ENCODE measurements at regions not wholly inside any gene's neighbourhood (a gene's known extent, or its start where the extent isn't known, plus 50 kb on each side); places are given as distances from the start of the nearest gene placed in this dataset.

DNA sequence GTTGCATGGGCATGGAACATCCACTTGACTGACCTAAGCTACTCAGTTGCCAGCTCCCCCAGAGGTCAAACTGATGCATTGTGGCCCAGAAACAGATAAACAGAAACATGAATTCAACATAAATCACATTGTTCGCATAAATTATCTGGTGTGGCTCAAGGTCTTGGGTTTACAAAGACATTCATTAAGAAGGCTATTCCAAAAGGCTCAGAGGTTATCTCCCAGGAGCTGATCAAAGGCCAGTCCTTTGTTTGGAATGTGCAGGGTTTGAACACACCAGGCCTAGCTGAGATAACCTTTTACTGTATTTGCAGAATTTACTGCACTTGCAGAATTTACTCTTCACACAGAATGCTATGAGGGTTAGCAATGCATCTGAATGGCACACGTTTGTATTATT lies 96.4 kb upstream of the DCD start:
- CTCF ChIA-PET, result interaction anchor here (0.6 kb wide), 1 partner anchor 217 kb away, joined by 3 read pairs; no protein-coding TSS in a partner anchor
- POLR2A ChIA-PET, result no interaction called here
- TF ChIP-seq SP1 (IDR thresholded peaks at IDR 0.05) (no peak), FOXK2 (IDR thresholded peaks at IDR 0.05) (no peak), L3MBTL2 (conservative IDR thresholded peaks at IDR 0.05) (no peak), BHLHE40 (IDR thresholded peaks at IDR 0.05; ENCODE audit: borderline replicate concordance) (no peak), SUZ12 (IDR thresholded peaks at IDR 0.05) (no peak), ARNT (IDR thresholded peaks at IDR 0.05) (no peak), HDGF (IDR thresholded peaks at IDR 0.05; ENCODE audit: borderline replicate concordance) (no peak), ELF4 (IDR thresholded peaks at IDR 0.05) (no peak), FOXM1 (IDR thresholded peaks at IDR 0.05; ENCODE audit: borderline replicate concordance) (no peak), ZNF384 (IDR thresholded peaks at IDR 0.05) (no peak)
- no peak for DNase-seq (ENCODE audit: extremely low spot score)

DNA sequence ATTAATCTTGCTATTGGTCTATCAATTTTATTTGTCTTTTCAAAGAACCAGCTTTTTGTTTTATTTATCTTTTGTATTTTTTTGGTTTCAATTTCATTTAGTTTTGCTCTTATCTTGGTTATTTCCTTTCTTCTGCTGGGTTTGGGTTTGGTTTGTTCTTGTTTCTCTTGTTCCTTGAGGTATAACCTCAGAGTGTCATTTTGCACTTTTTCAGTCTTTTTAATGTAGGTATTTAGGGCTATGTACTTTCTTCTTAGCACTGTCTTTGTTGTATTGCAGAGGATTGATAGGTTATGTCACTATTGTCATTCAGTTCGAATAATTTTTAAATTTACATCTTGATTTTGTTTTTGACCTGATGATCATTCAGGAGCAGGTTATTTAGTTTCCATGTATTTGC lies 92.7 kb upstream of the DCD start:
- DNase-seq (ENCODE audit: extremely low spot score), result no peak
- CTCF ChIA-PET, result no interaction called here

DNA sequence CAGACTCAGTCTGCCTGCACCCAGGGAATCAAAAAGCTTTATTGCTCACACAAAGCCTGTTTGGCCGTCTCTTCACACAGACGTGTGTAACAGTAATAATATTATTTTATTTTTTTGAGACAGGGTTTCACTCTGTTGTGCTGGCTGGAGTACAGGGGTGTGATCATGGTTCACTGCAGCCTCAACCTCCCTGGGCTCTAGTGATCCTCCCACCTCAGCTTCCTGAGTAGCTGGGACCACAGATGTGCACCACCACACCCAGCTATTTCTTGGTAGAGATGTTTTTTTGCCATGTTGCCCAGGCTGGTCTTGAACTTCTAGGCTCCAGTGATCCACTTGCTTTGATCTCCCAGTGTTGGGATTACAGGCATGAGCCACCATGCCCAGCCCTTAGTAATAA lies 88.4 kb upstream of the DCD start:
- TF ChIP-seq L3MBTL2 (conservative IDR thresholded peaks at IDR 0.05) (no peak), FOXK2 (IDR thresholded peaks at IDR 0.05) (no peak), FOXM1 (IDR thresholded peaks at IDR 0.05; ENCODE audit: borderline replicate concordance) (no peak), CTBP1 (IDR thresholded peaks at IDR 0.05; ENCODE audit: borderline replicate concordance) (no peak), SUZ12 (IDR thresholded peaks at IDR 0.05) (no peak), HDGF (IDR thresholded peaks at IDR 0.05; ENCODE audit: borderline replicate concordance) (no peak), ZNF384 (IDR thresholded peaks at IDR 0.05) (no peak)
- no peak for DNase-seq (ENCODE audit: extremely low spot score)
- ChIA-PET CTCF (no interaction called here), POLR2A (no interaction called here)

More for the DNA sequence above, 92.7 kb upstream of the DCD start:
- TF ChIP-seq BHLHE40 (IDR thresholded peaks at IDR 0.05; ENCODE audit: borderline replicate concordance), result no peak
- TF ChIP-seq ELF4 (IDR thresholded peaks at IDR 0.05), result no peak
- TF ChIP-seq FOXM1 (IDR thresholded peaks at IDR 0.05; ENCODE audit: borderline replicate concordance), result no peak
- POLR2A ChIA-PET, result no interaction called here

DNA sequence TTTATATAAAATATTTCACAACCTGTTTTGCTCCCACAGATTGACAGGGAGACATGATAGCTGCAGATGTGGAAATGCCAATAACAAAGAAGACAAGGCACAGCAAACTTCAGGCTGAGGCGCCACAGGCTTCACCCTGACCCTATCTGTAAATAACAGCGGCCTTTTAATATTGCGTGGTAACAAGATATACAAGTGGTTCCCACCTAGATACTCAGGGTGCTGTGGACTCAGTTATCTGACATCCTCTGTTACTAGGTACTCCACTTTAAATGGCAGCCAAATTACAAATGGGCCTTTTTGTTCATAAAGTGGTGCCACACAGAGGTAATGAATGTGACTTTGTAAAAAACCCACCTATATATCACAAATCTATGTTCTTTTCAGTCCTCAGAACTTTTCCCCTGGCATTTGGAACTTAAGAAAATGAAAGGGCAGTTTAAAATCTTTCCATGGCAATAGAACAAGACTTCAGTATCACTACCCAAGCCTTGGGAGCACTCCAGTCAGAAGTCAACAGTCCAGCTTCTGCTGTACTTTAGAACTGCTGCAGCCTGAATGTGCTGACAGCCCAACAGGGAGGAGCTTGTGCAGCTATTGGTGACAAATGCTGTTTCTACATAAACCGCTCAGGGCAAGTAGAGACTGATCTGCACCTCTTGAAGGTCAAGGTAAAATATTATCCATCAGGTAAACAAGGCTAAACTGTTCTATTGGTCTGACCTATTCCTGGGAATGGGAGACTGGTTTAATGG lies 86.2 kb upstream of the DCD start:
- POLR2A ChIA-PET, result no interaction called here
- CTCF ChIA-PET, result interaction anchor here (0.6 kb wide), 1 partner anchor 330 kb away, joined by 3 read pairs; no protein-coding TSS in a partner anchor

DNA sequence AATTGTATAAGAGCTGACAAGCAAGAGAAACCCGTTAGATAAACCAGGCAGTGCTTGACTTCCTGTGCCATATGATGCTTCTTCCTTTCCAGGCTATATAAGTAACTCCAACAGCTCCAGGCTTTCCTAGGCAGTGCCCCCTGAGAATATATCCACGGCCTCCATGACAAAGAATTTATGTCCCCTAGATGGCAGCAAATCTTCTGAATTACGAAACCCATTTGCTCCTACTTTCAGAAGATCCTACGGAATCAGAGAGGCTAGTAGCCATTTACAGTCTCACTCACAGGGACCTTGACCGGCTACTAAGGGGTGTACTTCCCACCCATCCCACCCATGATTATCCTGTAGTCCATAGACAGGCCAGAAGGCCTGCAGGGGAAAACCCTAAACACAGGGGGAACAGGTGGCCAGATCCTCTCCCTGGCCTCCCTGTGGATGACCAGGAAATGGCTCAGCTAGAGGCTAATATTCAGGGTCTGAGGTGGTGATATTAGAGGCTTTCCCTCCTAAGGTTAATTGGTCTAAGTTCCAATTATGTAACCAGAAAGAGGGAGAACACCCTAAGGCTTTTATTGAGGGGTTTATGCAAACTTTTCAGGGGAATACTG lies 77.2 kb upstream of the DCD start:
- ChIA-PET POLR2A (no interaction called here), CTCF (interaction anchor here (0.6 to 1.5 kb wide), 7 partner anchors 23 to 158 kb away, joined by 3 to 4 read pairs (median 4); no protein-coding TSS in a partner anchor)
- no peak for TF ChIP-seq LEF1 (IDR thresholded peaks at IDR 0.05; ENCODE audit: borderline replicate concordance)
- TF ChIP-seq FOXA1 (IDR thresholded peaks at IDR 0.05), result no peak
- no peak for TF ChIP-seq HDGF (IDR thresholded peaks at IDR 0.05; ENCODE audit: borderline replicate concordance)
- no peak for TF ChIP-seq SP1 (IDR thresholded peaks at IDR 0.05)
- TF ChIP-seq PKNOX1 (IDR thresholded peaks at IDR 0.05), result no peak
- TF ChIP-seq TARDBP (IDR thresholded peaks at IDR 0.05), result no peak
- no peak for TF ChIP-seq ARNT (IDR thresholded peaks at IDR 0.05)
- no peak for TF ChIP-seq L3MBTL2 (conservative IDR thresholded peaks at IDR 0.05)
- TF ChIP-seq NFRKB (IDR thresholded peaks at IDR 0.05), result no peak
- no peak for TF ChIP-seq FOXM1 (IDR thresholded peaks at IDR 0.05; ENCODE audit: borderline replicate concordance)
- no peak for TF ChIP-seq ZNF384 (IDR thresholded peaks at IDR 0.05)
- no peak for TF ChIP-seq BHLHE40 (IDR thresholded peaks at IDR 0.05; ENCODE audit: borderline replicate concordance)
- TF ChIP-seq SUZ12 (IDR thresholded peaks at IDR 0.05), result no peak
- TF ChIP-seq FOXK2 (IDR thresholded peaks at IDR 0.05), result no peak
- no peak for TF ChIP-seq ELF4 (IDR thresholded peaks at IDR 0.05)
- TF ChIP-seq CTBP1 (IDR thresholded peaks at IDR 0.05; ENCODE audit: borderline replicate concordance), result no peak
- peak; percentile 47 for DNase-seq (ENCODE audit: extremely low spot score)

More for the DNA sequence above, 86.2 kb upstream of the DCD start:
- TF ChIP-seq FOXA1 (IDR thresholded peaks at IDR 0.05), result no peak
- no peak for TF ChIP-seq CTBP1 (IDR thresholded peaks at IDR 0.05; ENCODE audit: borderline replicate concordance)
- TF ChIP-seq ZNF384 (IDR thresholded peaks at IDR 0.05), result no peak
- TF ChIP-seq FOXM1 (IDR thresholded peaks at IDR 0.05; ENCODE audit: borderline replicate concordance), result no peak
- TF ChIP-seq ELF4 (IDR thresholded peaks at IDR 0.05), result no peak
- TF ChIP-seq TARDBP (IDR thresholded peaks at IDR 0.05), result no peak
- TF ChIP-seq LEF1 (IDR thresholded peaks at IDR 0.05; ENCODE audit: borderline replicate concordance), result no peak
- TF ChIP-seq L3MBTL2 (conservative IDR thresholded peaks at IDR 0.05), result no peak
- no peak for TF ChIP-seq ARNT (IDR thresholded peaks at IDR 0.05)
- TF ChIP-seq FOXK2 (IDR thresholded peaks at IDR 0.05), result no peak
- DNase-seq (ENCODE audit: extremely low spot score), result no peak

DNA sequence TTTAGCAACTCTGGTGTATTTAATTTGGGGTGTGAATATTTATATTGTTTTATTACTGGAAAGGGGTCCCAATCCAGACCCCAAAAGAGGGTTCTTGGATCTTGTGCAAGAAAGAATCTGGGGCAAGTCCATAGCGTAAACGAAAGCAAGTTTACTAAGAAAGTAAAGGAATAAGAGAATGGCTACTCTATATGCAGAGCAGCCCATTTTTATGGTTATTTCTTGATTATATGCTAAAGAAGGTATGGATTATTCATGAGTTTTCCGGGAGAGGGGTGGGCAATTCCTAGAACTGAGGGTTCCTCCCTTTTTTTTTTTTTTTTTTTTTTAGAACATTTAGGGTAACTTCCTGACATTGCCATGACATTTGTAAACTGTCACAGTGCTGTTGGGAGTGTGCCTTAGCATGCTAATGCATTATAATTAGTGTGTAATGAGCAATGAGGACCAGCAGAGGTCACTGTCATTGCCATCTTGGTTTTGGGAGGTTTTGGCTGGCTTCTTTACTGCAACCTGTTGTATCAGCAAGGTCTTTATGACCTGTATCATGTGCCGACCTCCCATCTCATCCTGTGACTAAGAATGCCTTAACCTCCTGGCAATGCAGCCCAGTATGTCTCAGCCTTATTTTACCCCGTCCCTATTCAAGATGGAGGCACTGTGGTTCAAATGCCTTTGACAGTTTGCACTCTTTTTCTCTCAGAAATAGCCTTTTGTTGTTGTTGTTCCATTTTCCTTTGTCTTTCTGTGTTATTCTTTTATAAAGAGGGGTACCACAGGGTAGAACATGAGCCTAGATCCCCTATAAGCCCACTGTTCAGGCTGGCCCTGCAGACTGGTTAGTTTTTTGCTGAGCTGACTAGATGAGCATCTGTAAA lies 75.5 kb upstream of the DCD start:
- no peak for TF ChIP-seq FOXM1 (IDR thresholded peaks at IDR 0.05; ENCODE audit: borderline replicate concordance)
- no peak for TF ChIP-seq CTBP1 (IDR thresholded peaks at IDR 0.05; ENCODE audit: borderline replicate concordance)
- TF ChIP-seq ZNF384 (IDR thresholded peaks at IDR 0.05), result no peak
- DNase-seq (ENCODE audit: extremely low spot score), result no peak
- CTCF ChIA-PET, result interaction anchor here (0.6 to 1.5 kb wide), 6 partner anchors 25 to 565 kb away, joined by 3 to 4 read pairs (median 4); no protein-coding TSS in a partner anchor
- POLR2A ChIA-PET, result no interaction called here

- ChIA-PET CTCF (interaction anchor here (0.7 kb wide), 1 partner anchor 230 kb away, joined by 3 read pairs; no protein-coding TSS in a partner anchor), POLR2A (no interaction called here)
- TF ChIP-seq HDGF (IDR thresholded peaks at IDR 0.05; ENCODE audit: borderline replicate concordance) (no peak), FOXK2 (IDR thresholded peaks at IDR 0.05) (no peak), FOXM1 (IDR thresholded peaks at IDR 0.05; ENCODE audit: borderline replicate concordance) (no peak), L3MBTL2 (conservative IDR thresholded peaks at IDR 0.05) (no peak), ARNT (IDR thresholded peaks at IDR 0.05) (no peak), ELF4 (IDR thresholded peaks at IDR 0.05) (no peak), ZNF384 (IDR thresholded peaks at IDR 0.05) (no peak), FOXA1 (IDR thresholded peaks at IDR 0.05) (no peak), NFRKB (IDR thresholded peaks at IDR 0.05) (no peak), BHLHE40 (IDR thresholded peaks at IDR 0.05; ENCODE audit: borderline replicate concordance) (no peak), CTBP1 (IDR thresholded peaks at IDR 0.05; ENCODE audit: borderline replicate concordance) (no peak), PKNOX1 (IDR thresholded peaks at IDR 0.05) (no peak), TARDBP (IDR thresholded peaks at IDR 0.05) (no peak), SP1 (IDR thresholded peaks at IDR 0.05) (no peak), LEF1 (IDR thresholded peaks at IDR 0.05; ENCODE audit: borderline replicate concordance) (no peak), SUZ12 (IDR thresholded peaks at IDR 0.05) (no peak)
- DNase-seq (ENCODE audit: extremely low spot score), result no peak
Measured at GRCh38 chr12:54721312-54721711, 73.1 kb upstream of the DCD start.
